ENCODE measurements at regions not wholly inside any gene's neighbourhood (a gene's known extent, or its start where the extent isn't known, plus 50 kb on each side); places are given as distances from the start of the nearest gene placed in this dataset.
"Not testable (repeated sequence)": the region's sequence is repeated elsewhere in the genome, so short reads cannot be mapped to it uniquely, and the experiment has no call there.

DNA sequence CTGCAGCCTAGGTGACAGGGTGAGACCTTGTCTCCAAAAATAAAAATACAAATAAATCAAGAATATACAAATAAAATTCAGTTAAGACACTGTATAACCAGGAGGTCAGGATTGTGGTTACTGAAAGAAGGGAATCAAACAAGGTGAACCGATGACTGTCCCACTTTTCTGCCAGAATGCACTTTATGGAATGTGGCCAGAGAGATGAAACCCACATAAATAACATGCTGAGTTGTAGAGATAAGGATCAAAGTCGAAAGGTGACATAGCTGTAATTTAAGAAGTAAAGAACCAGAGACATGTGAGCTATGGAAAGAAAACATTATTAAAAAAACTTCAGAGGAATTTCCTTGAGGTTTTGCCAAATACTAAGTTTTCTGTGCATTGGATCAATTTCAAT is 1098.2 kb upstream of the USP15 start:
- Mint-ChIP-seq H3K27me3 (ENCODE audit: low read depth) (no peaks in the 10 kb centered on the region), H3K36me3 (ENCODE audit: insufficient read depth) (no peaks in the 10 kb centered on the region), H3K9me3 (peaks cover 23% of the 10 kb centered on the region), H3K4me3 (no peak overlapping the region), H3K4me1 (ENCODE audit: low read depth) (no peaks in the 10 kb centered on the region)
- ATAC-seq = no peak
- DNase-seq = no peak

GRCh38 chr12:61188801-61189595 is 1071.2 kb upstream of the USP15 start:
- Mint-ChIP-seq H3K27me3 (ENCODE audit: low read depth) (no peaks in the 10 kb centered on the region), H3K4me1 (ENCODE audit: low read depth) (no peaks in the 10 kb centered on the region), H3K36me3 (ENCODE audit: insufficient read depth) (no peaks in the 10 kb centered on the region), H3K4me3 (no peak overlapping the region), H3K9me3 (peaks cover 7% of the 10 kb centered on the region)
- DNase-seq = no peak
- no peak for ATAC-seq

DNA sequence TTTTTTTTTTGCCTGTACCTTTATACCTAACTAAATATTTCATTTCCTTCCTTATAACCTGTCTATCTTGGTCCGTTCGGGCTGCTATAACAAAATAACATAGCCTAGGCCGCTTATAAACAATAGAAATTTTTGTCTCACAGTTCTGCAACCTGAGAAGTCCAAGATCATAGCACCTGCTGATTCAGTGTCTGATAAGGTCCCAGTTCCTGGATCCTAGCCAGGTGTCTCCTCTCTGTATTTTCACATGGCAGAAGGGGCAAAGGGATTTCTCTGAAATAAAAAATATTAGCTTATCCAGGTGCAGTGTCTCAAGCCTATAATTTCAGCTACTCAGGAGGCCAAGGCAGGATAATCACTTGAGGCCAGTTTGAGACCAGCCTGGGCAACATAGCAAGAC is 1046.6 kb upstream of the USP15 start:
- Mint-ChIP-seq H3K4me1 (ENCODE audit: low read depth) (no peaks in the 10 kb centered on the region), H3K9me3 (peaks cover 8% of the 10 kb centered on the region), H3K27me3 (ENCODE audit: low read depth) (no peaks in the 10 kb centered on the region), H3K36me3 (ENCODE audit: insufficient read depth) (no peaks in the 10 kb centered on the region), H3K4me3 (no peak overlapping the region)
- ATAC-seq = no peak
- DNase-seq = no peak

- no peaks in the 10 kb centered on the region for H3K36me3 Mint-ChIP-seq (ENCODE audit: insufficient read depth)
- H3K4me1 Mint-ChIP-seq (ENCODE audit: low read depth) = no peaks in the 10 kb centered on the region
- H3K27me3 Mint-ChIP-seq (ENCODE audit: low read depth) = no peaks in the 10 kb centered on the region
- no peak for DNase-seq
- ATAC-seq = no peak
- H3K9me3 Mint-ChIP-seq = peaks cover 15% of the 10 kb centered on the region
- H3K4me3 Mint-ChIP-seq = no peak overlapping the region
Observed at GRCh38 chr12:61220337-61220736, 1039.9 kb upstream of the USP15 start.

DNA sequence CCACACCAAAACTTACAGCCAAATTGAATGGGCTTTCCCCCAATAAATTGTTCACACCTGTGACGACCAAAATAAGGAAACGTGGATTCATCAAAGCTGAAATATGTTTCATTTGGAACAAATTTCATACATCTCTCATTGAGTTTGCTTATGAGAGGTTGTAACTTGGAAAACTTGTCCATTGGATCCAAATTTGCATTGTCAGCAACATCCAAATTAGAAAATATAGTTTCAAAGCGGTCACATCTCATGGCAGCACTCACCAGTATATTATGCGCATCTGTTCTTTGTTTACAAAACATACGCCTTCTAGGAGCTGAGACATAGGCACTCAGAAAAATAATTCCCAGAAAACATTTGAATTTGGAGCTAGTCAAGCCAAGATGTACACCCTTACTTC is 1028.2 kb upstream of the USP15 start:
- Mint-ChIP-seq H3K4me3 (no peak overlapping the region), H3K27me3 (ENCODE audit: low read depth) (no peaks in the 10 kb centered on the region), H3K4me1 (ENCODE audit: low read depth) (no peaks in the 10 kb centered on the region), H3K36me3 (ENCODE audit: insufficient read depth) (no peaks in the 10 kb centered on the region), H3K9me3 (peaks cover 18% of the 10 kb centered on the region)
- ATAC-seq (no peak), DNase-seq (no peak)

DNA sequence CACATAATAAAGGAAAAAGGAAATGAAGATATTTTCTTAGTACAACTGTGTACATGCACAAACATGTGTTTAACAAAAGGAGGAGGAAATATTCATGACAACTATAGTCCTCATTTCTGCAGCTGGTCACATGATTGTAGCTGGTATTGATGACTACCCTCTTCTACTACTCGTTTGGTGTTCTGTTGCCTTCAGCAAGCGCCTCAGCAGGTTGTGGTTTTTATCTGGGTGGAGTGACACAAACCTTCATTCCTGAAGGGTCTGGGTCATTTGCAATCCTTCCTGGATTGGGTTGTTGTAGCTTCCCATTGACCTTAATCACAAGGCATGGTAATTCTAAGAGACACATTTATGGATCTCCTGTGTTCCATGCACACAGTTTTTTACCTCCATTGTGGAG is 1009.9 kb upstream of the USP15 start:
- H3K36me3 Mint-ChIP-seq (ENCODE audit: insufficient read depth) = no peaks in the 10 kb centered on the region
- no peak overlapping the region for H3K4me3 Mint-ChIP-seq
- DNase-seq (no peak), ATAC-seq (no peak)
- peaks cover 8% of the 10 kb centered on the region for H3K9me3 Mint-ChIP-seq
- H3K27me3 Mint-ChIP-seq (ENCODE audit: low read depth) = no peaks in the 10 kb centered on the region
- no peaks in the 10 kb centered on the region for H3K4me1 Mint-ChIP-seq (ENCODE audit: low read depth)

DNA sequence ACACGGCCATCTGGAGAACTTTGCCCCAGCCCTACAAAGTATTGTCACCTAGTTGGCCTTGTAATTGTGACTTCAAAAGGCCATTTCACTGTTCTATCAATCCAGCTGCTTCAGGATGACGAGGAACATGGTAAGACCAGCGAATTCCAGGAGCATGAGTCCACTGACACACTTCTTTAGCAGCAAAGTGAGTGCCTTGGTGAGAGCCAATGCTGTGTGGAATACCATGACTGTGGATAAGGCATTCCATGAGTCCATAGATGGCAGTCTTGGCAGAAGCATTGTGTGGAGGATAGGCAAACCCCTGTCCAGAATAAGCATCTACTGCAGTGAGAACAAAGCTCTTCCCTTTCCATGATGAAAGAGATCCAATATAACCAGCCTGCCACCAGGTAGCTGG is 1009.1 kb upstream of the USP15 start:
- Mint-ChIP-seq H3K27me3 (ENCODE audit: low read depth) (no peaks in the 10 kb centered on the region), H3K4me1 (ENCODE audit: low read depth) (no peaks in the 10 kb centered on the region), H3K9me3 (peaks cover 6% of the 10 kb centered on the region), H3K4me3 (no peak overlapping the region), H3K36me3 (ENCODE audit: insufficient read depth) (no peaks in the 10 kb centered on the region)
- DNase-seq (no peak), ATAC-seq (no peak)

DNA sequence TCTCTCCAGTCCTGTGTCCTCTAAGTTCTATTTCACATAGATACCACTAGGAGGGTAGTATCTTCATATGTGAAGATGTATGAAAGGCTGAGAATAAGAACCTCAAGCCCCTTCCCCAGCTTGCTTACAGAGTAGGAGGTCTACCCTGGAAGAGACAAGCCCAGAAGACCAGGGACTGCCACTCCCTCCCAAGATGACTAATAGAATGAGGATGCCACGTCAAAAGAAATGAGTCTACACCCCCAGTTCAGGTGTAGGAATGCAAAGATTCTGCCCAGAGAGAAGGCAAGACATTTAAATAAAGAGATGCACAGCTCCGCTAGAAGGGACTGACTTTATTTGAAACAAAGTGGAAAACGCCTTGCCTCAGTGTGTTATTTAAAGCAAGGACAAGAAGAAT is 1006.0 kb upstream of the USP15 start:
- no peak overlapping the region for H3K4me3 Mint-ChIP-seq
- H3K36me3 Mint-ChIP-seq (ENCODE audit: insufficient read depth) = no peaks in the 10 kb centered on the region
- DNase-seq (no peak), ATAC-seq (no peak)
- H3K27me3 Mint-ChIP-seq (ENCODE audit: low read depth) = no peaks in the 10 kb centered on the region
- no peaks in the 10 kb centered on the region for H3K4me1 Mint-ChIP-seq (ENCODE audit: low read depth)
- H3K9me3 Mint-ChIP-seq = no peaks in the 10 kb centered on the region

- H3K4me1 Mint-ChIP-seq (ENCODE audit: low read depth); ATAC-seq; H3K27me3 Mint-ChIP-seq (ENCODE audit: low read depth); H3K36me3 Mint-ChIP-seq (ENCODE audit: insufficient read depth); H3K4me3 Mint-ChIP-seq; DNase-seq: not testable (repeated sequence)
- H3K9me3 Mint-ChIP-seq = peaks cover 25% of the 10 kb centered on the region
Observed at GRCh38 chr12:61264294-61264693, 995.9 kb upstream of the USP15 start.

DNA sequence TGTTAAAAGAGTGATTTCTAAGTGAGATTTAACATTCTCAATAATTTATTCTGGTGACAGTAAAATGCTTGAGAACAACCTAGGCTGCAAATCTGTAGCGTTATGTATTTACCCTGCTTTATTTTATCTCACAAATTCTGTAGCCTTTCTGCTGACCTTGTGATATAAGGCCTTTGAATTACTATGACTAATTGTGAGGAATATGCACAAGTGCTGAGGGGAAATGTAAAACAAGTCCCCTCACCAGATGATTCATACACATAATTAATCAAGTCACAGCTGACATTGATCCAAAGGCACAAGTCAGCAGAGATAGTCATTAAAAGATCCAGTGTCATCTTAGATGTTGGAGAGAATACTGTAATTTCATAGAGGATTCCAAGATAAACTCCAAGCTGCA is 992.7 kb upstream of the USP15 start:
- no peaks in the 10 kb centered on the region for H3K4me1 Mint-ChIP-seq (ENCODE audit: low read depth)
- no peaks in the 10 kb centered on the region for H3K36me3 Mint-ChIP-seq (ENCODE audit: insufficient read depth)
- ATAC-seq = no peak
- no peak for DNase-seq
- no peaks in the 10 kb centered on the region for H3K27me3 Mint-ChIP-seq (ENCODE audit: low read depth)
- no peak overlapping the region for H3K4me3 Mint-ChIP-seq
- H3K9me3 Mint-ChIP-seq = peaks cover 20% of the 10 kb centered on the region

DNA sequence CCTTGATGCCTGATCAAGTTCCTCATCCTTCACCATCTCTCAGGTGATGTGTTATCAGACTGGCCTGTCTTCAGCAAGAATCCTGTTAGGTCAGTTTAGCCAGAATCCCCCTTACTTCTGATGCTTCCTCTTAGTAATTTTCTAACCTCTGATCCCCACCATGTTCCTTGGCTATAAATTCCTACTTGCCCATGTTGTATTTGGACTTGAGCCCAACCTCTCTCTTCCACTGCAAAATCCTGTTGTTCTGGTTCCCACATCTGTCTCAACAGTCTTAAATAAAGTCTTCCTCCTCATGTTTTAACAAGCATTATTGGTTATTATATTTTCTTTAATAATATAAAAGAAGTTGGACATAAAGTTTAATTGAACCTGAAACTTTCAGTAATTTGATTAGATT is 987.8 kb upstream of the USP15 start:
- H3K4me1 Mint-ChIP-seq (ENCODE audit: low read depth) = no peaks in the 10 kb centered on the region
- no peaks in the 10 kb centered on the region for H3K36me3 Mint-ChIP-seq (ENCODE audit: insufficient read depth)
- H3K4me3 Mint-ChIP-seq = no peak overlapping the region
- H3K27me3 Mint-ChIP-seq (ENCODE audit: low read depth) = no peaks in the 10 kb centered on the region
- H3K9me3 Mint-ChIP-seq = peaks cover 13% of the 10 kb centered on the region
- ATAC-seq (no peak), DNase-seq (no peak)

DNA sequence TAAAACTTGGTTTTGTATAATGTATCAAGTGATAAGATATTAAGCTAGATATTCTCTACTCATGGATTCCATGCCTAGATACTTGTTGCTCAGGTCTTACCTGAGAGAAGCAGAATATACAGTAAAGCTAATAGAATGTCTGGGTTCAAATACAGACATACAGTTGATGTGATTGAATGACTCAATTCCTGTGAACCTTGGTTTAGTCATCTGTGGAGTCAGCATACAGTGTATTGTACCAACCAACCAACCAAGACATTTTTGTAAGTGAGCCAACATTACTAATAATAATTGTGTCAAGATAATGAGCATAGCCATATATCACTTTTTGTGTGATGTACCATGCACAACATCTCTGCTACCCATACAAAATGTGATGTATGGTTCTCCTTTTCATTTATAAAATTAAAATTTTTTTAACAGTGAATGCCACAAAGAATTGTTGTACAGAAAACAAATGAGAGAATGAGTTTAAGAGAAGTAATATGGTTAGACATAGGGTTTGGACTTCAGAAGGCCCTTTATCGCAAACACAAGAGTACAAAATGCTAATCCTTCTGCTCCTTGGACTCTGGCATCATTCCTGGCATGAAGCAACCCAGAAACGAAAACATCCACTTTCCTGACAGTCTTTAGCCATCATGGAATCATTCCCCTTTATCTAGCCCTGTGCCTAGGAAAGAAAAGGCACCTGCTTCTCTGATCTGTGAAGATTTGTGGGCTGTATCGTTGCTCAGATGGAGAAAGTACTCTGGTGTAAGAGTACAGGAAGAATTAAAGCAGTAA is 977.2 kb upstream of the USP15 start:
- Mint-ChIP-seq H3K9me3 (peaks cover 29% of the 10 kb centered on the region), H3K36me3 (ENCODE audit: insufficient read depth) (no peaks in the 10 kb centered on the region), H3K4me3 (no peak overlapping the region), H3K4me1 (ENCODE audit: low read depth) (no peaks in the 10 kb centered on the region), H3K27me3 (ENCODE audit: low read depth) (no peaks in the 10 kb centered on the region)
- ATAC-seq = no peak
- no peak for DNase-seq

DNA sequence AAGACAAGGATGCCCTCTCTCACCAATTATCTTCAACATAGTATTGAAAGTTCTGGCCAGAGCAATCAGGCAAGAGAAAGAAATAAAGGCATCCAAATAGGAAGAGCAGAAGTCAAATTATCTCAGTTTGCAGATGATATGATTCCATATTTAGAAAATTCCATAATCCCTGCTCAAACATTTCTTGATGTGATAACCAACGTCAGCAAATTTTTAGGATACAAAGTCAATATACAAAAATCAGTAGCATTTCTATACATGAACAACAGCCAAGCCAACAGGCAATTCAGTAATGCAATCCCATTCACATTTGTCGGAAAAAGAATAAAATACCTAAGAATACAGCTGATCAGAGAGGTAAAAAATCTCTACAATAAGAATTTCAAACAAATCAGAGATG is 969.7 kb upstream of the USP15 start:
- DNase-seq = no peak
- no peaks in the 10 kb centered on the region for H3K27me3 Mint-ChIP-seq (ENCODE audit: low read depth)
- peaks cover 31% of the 10 kb centered on the region for H3K9me3 Mint-ChIP-seq
- no peaks in the 10 kb centered on the region for H3K4me1 Mint-ChIP-seq (ENCODE audit: low read depth)
- no peak overlapping the region for H3K4me3 Mint-ChIP-seq
- H3K36me3 Mint-ChIP-seq (ENCODE audit: insufficient read depth) = no peaks in the 10 kb centered on the region
- ATAC-seq = no peak

GRCh38 chr12:61291647-61292046 is 968.6 kb upstream of the USP15 start:
- peaks cover 30% of the 10 kb centered on the region for H3K9me3 Mint-ChIP-seq
- no peak for ATAC-seq
- no peak for DNase-seq
- H3K4me3 Mint-ChIP-seq = no peak overlapping the region
- H3K36me3 Mint-ChIP-seq (ENCODE audit: insufficient read depth) = no peaks in the 10 kb centered on the region
- no peaks in the 10 kb centered on the region for H3K4me1 Mint-ChIP-seq (ENCODE audit: low read depth)
- H3K27me3 Mint-ChIP-seq (ENCODE audit: low read depth) = no peaks in the 10 kb centered on the region

DNA sequence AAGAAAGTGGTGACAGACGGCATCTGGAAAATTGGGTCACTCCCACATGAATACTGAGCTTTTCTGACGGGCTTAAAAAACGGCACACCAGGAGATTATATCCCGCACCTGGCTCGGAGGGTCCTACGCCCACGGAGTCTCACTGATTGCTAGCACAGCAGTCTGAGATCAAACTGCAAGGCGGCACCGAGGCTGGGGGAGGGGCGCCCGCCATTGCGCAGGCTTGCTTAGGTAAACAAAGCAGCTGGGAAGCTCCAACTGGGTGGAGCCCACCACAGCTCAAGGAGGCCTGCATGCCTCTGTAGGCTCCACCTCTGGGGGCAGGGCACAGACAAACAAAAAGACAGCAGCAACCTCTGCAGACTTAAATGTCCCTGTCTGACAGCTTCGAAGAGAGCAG is 966.2 kb upstream of the USP15 start:
- not testable (repeated sequence) for H3K4me3 Mint-ChIP-seq; H3K4me1 Mint-ChIP-seq (ENCODE audit: low read depth); H3K36me3 Mint-ChIP-seq (ENCODE audit: insufficient read depth); ATAC-seq; H3K27me3 Mint-ChIP-seq (ENCODE audit: low read depth); DNase-seq
- peaks cover 18% of the 10 kb centered on the region for H3K9me3 Mint-ChIP-seq

Measured in activated T-cell treated with anti-CD3 and anti-CD28 coated beads, Interleukin-2, amount 50 U/mL, for 4 hours (primary cell).